T47D (cell line): ENCODE measurements at regions not wholly inside any gene's neighbourhood (a gene's known extent, or its start where the extent isn't known, plus 50 kb on each side); places are given as distances from the start of the nearest gene placed in this dataset.

Experiments used
- DNase-seq, 2 experiments: peaks; one replicate each; pipeline versions ENCODE4 v3.0.0 to v3.0.0-alpha.2; 2011 to 2012; ENCODE audit warnings: low read depth in 1 of 2, low spot score in 1 of 2
- JUND ChIP-seq: IDR thresholded peaks from 2 replicates; pipeline ENCODE4 v1.6.1; 2012; ENCODE audit warnings: low read depth
- in situ Hi-C: cut with HindIII; loops from 2 replicates; pipeline ENCODE4 v1.10.0; 2016; ENCODE audit warnings: low sequenced_read_pairs, low pct_unique_long_range_greater_than_20kb

DNA sequence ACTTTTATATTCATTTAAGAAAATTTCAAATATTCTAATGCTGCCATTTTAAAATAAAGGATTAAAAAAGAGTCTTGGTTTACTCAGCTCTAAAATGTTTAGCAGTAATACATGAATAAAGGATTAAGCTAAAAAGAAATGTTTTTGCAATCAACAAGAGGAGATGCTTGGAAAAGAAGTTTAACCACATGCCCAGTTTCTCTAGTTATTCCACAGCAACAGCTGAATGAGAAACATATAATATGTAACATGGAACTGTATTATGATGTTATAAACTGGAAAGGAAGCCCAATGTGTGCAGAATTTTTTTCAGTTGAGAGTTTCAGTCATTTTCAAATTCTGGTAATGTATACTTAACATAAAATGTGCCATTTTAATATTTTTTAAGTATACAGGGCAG lies 76.5 kb upstream of the ALDH1A1 start:
- no peak for DNase-seq
- in situ Hi-C loops, result no loop called here
- no peak for TF ChIP-seq JUND

DNA sequence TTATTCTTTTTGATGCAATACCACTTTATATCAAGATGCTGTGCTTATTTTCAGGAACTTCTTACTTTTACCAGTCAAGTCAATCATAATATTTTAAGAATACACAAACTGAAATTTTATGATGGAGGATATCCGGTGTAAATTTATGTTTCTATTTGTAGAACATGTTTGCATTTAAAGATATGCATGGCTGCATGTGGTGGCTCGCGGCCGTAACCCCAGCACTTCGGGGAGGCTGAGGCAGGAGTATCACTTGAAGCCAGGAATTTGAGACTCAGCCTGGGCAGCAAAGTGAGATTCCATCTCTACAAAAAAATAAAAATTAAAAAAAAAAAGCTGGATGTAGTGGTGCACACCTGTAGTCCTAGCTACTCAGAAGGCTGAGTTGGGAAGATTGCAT lies 73.5 kb upstream of the ALDH1A1 start:
- in situ Hi-C loops, result no loop called here
- no peak for DNase-seq
- no peak for TF ChIP-seq JUND

DNA sequence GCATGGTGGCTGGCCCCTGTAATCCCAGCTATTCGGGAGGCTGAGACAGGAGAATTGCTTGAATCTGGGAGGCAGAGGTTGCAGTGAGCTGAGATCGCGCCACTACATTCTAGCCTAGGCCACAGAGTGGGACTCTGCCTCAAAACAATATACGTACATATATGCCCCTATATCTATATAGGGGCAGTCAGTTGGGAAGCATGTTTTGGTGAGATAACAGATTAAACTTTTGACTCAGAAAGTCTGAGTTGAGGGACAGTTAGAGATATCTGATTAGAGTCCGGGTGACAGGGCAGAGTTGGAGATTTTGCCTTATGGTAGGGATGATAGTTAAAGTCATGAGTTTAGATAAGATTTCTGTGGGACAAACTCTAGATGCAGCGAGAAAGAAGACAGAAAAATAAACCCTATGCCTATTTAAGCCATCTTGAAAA lies 71.8 kb upstream of the ALDH1A1 start:
- DNase-seq, result no peak
- in situ Hi-C loops, result no loop called here
- no peak for TF ChIP-seq JUND

DNA sequence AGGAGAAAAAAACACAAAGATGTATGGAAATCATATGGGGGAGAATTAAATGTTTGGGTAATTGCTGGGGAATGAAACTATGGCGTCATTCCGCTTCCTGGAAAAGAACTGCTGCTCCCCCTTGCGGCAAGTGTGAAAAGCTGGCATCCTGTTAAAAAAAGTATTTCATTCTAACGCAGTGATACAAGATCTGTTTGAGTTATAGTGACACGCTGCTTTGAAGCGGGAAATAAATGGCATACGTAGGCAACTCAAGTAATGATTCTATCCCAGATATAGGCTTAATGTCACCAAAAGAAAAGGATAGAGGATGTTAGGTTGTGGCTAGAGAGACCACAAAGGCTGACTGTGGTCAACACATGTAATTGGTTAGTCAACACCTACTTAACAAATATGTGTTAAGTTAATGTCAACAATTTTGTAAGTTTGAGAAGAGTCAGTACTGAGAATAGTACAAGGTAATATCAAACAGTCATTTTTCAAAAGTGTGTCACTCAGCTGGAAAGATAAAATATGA lies 70.2 kb upstream of the ALDH1A1 start:
- no peak for TF ChIP-seq JUND
- peak; percentile 1 to 62 for DNase-seq
- in situ Hi-C loops, result no loop called here

DNA sequence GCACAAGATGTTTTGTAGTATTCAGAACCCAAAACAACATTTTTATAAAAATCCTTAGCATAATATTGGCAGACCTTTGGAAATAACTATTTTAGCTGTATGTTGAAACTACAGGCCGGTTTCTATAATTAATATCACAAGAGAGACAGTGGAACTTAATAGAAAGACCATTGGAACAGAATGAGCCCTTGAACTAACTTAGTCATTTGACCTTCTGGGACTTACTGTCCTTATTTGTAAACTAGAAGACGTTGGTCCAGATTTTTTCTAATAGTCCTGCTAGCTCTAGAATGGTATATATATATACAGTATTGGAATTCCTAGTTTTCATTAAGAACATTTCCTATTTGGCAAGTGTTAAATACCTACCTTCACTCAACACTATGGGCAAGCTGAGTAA lies 69.5 kb upstream of the ALDH1A1 start:
- DNase-seq, result no peak
- no peak for TF ChIP-seq JUND
- in situ Hi-C loops, result no loop called here

DNA sequence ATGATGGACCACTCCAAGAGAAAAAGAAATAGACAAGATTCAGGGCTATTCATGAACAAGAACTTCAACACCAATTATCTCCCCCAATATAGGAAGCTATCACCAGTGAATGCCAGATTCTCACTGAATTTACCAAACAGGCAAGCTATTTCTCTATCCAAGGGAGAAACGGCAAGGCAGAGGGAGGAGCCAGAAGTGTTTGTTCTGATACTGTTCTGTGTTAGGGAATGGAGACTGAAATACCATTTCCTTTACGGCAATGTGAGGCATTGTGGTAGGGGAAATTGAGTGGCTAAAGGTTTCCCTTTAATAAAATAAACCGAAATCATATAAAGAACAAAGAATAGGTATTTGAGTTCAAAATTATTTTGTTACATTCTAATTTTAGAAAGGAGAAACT lies 68.0 kb upstream of the ALDH1A1 start:
- in situ Hi-C loops, result no loop called here
- DNase-seq, result no peak
- TF ChIP-seq JUND, result no peak

DNA sequence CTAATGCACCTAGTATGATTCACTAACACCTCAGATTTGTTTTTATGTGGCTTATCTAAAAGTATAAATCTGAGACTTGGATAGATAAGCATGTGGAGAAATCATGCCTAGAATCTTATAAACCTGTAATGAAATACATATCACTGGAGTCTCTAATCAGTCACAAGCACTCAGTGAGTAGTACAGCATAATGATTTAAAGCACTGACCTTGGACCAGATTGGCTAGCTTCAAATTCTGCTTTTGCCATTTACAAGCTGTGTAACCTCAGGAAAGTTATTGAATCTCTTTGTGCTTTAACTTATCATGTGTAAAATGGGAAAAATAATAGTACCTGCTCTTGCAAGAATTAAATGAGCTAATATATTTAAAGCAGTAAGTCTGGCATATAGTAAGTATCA lies 61.2 kb upstream of the ALDH1A1 start:
- no peak for DNase-seq
- in situ Hi-C loops, result no loop called here
- no peak for TF ChIP-seq JUND

DNA sequence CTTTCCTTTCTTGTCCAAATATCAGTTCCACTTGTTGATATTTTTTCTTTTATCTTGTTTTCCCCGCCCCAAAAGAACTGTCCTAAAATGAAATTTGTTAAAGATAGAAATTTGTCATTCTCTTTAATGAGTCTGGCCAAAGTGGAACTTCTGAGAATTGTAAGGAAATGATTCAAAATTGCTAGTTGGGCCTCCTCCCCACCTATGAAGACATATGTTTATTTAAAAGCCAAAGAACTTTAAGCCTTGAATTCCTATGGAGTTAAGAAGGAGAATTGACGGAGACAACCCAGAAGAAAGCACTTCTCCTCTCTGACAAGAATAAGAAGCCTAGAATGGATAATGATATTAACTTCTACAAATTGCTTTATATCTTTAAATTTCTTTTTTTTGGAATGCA lies 59.1 kb upstream of the ALDH1A1 start:
- TF ChIP-seq JUND, result no peak
- in situ Hi-C loops, result no loop called here
- no peak for DNase-seq

DNA sequence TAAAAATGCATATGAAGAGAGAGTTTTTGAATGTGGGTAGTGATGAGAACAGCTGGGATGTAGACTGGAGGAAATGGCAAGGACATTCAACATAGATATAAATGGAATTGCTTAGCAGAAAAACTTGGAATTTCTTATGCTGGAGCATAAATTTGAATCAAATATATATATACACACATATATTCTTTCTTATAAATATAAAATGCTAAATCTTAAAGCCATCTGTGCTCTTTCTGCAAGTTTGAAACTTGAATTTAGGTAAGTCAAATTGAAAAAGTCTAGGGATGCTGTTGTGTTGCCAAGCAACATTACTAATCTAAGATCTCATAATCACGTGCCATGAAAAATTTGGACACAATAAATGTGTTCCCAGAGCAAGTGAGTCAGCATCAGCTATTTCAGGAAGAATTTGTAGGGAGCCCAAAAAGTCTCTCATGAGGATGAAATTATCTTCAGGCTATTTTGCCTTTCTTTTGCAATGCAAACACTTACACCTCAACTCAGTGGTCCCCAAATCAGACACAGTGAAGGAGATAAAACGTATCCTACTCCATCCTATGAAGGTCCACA lies 58.4 kb upstream of the ALDH1A1 start:
- no peak for DNase-seq
- no peak for TF ChIP-seq JUND
- in situ Hi-C loops, result no loop called here

DNA sequence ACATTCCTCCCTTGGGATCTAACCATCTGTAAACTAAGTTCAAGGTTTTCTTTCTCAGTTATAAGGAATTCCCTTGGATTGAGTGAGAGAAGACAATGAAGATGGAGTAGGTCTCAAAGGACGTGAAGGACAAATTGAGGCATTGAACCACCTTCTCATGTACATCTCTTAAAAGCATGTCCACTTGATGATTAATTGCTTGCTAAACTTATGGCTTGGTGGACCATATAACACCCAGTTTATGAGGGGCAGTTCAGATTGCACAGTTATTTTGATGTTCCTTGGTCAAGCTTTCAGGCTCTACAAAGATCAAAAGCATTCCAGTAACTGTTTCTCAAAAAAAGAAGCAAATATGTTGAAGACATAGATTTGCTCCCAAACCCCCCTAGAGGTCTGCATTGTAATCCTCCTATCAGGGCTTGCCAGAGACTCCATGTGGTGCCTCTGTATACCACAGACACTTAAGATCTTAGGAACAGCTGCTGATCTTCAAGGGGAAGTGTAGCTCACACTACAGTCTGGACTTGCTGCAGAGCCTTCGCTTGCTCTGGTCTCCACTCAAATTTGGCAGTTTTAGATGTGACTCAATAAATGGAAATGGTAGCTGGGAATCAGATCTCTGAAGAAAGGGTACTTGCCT lies 56.9 kb upstream of the ALDH1A1 start:
- in situ Hi-C loops, result no loop called here
- no peak for DNase-seq
- TF ChIP-seq JUND, result no peak

DNA sequence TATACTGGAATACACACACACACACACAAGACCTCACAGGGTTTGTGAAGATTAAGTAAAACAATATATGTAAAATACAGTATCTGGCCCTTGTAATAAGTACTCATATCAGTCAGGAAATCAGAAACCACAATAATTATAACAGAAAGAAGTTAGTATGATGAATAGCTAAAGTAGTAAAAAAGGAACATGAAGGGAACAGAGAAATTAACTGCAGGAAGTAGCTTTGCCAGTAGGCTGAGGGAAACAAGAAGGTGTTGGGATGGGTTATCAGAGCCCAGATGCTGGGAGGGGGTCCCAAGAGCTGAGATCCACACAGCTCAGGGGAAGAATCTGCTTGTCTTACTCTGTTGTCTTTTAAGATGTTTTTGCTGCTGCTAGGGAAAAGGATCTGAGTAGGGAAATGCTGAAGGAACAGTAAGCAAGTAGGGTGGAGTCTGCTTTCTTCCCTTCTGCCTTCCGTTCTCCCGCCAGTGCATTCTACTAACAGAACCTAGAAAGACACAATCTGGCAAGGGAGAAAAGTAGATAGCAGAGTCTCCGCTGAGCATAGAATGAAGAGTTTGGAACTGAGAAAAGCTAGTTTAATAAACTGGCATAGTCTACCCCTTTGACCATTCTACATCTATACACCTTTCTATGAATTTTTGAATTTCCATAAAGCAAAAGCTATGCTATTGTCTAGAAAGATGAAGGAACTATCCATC lies 55.3 kb upstream of the ALDH1A1 start:
- DNase-seq, result no peak
- in situ Hi-C loops, result no loop called here
- no peak for TF ChIP-seq JUND

DNA sequence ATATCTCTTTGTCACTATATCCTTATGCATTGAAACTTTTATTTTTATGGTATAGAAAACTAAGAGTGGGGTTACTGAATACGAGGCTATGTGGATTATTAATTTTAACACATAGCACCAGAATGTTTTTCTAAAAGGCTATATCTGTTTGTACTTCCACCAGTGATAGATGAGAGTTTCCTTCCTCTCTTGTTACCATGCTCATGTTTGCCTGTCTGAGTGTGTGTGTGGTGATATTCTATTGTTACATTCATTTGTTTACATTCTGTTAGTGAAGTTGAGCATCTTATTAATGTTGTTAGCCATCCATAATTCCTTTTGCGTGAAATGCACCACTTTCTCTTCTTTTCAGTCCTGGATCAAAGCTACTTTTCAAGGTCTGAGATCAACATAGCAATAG lies 54.1 kb upstream of the ALDH1A1 start:
- DNase-seq, result no peak
- no peak for TF ChIP-seq JUND
- in situ Hi-C loops, result no loop called here
